ENCODE measurements at regions not wholly inside any gene's neighbourhood (a gene's known extent, or its start where the extent isn't known, plus 50 kb on each side); places are given as distances from the start of the nearest gene placed in this dataset.

DNA sequence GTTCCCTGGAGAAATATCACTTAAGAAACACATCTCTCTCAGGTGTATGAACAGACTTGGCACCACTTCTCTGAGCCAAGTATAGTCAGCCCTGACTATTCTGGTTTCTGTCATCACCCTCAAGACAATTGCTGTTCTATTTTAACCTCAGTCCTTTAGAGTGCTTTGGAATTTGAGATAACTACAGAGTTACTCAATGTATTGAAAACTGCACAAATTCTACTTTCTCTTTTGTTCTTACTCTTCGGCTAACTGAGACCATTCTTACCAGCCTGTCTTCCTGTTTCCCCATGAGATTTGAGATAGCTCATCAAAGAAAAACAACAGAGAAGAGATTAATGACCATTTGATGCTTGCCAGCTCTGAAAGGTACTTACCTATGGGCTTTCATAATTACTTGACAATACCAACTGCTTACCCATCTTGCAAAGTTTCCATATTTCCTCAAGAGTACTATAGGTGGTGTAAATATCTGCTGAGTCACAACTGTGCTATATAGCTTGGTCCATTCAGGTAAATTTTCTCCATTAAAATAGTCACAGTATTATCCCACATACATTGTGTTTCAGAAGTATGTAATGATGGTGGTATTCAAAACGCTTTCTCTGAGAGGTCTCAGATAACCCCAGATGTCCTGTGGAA is 467.5 kb upstream of the CHST9 start:
- TF ChIP-seq, protein P1, sequence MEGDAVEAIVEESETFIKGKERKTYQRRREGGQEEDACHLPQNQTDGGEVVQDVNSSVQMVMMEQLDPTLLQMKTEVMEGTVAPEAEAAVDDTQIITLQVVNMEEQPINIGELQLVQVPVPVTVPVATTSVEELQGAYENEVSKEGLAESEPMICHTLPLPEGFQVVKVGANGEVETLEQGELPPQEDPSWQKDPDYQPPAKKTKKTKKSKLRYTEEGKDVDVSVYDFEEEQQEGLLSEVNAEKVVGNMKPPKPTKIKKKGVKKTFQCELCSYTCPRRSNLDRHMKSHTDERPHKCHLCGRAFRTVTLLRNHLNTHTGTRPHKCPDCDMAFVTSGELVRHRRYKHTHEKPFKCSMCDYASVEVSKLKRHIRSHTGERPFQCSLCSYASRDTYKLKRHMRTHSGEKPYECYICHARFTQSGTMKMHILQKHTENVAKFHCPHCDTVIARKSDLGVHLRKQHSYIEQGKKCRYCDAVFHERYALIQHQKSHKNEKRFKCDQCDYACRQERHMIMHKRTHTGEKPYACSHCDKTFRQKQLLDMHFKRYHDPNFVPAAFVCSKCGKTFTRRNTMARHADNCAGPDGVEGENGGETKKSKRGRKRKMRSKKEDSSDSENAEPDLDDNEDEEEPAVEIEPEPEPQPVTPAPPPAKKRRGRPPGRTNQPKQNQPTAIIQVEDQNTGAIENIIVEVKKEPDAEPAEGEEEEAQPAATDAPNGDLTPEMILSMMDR (IDR thresholded peaks at IDR 0.05 in 2 of 3, conservative IDR thresholded peaks at IDR 0.05 in 1 of 3; ENCODE audit: control insufficient read depth in 2 of 3, extremely low read depth in 1 of 3, insufficient read depth in 1 of 3, low read depth in 3 of 3, low read length in 3 of 3), result no peak
- TF ChIP-seq POLR2A (IDR thresholded peaks at IDR 0.05; ENCODE audit: low read depth, low read length) (no peak), MYC (IDR thresholded peaks at IDR 0.05; ENCODE audit: insufficient read depth, insufficient read length, insufficient replicate concordance, low read length, severe bottlenecking) (no peak), RCOR1 (conservative IDR thresholded peaks at IDR 0.05; ENCODE audit: low read depth, low read length) (no peak), ZNF384 (IDR thresholded peaks at IDR 0.05; ENCODE audit: borderline replicate concordance, low read depth, low read length) (no peak), EZH2 (IDR thresholded peaks at IDR 0.05; ENCODE audit: borderline replicate concordance, control insufficient read depth, low read depth, low read length) (no peak), LARP7 (IDR thresholded peaks at IDR 0.05) (no peak), RAD51 (IDR thresholded peaks at IDR 0.05) (no peak), ETV6 (conservative IDR thresholded peaks at IDR 0.05 in 1 of 2, IDR thresholded peaks at IDR 0.05 in 1 of 2; ENCODE audit: borderline replicate concordance in 1 of 2, low read depth in 1 of 2) (no peak), GABPA (IDR thresholded peaks at IDR 0.05; ENCODE audit: low read depth) (no peak), POLR2AphosphoS5 (IDR thresholded peaks at IDR 0.05; ENCODE audit: low read length) (no peak)
- TF ChIP-seq, protein P2, sequence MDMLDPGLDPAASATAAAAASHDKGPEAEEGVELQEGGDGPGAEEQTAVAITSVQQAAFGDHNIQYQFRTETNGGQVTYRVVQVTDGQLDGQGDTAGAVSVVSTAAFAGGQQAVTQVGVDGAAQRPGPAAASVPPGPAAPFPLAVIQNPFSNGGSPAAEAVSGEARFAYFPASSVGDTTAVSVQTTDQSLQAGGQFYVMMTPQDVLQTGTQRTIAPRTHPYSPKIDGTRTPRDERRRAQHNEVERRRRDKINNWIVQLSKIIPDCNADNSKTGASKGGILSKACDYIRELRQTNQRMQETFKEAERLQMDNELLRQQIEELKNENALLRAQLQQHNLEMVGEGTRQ (IDR thresholded peaks at IDR 0.05; ENCODE audit: borderline replicate concordance, low read depth, low read length), result no peak
- TF ChIP-seq, protein P3, sequence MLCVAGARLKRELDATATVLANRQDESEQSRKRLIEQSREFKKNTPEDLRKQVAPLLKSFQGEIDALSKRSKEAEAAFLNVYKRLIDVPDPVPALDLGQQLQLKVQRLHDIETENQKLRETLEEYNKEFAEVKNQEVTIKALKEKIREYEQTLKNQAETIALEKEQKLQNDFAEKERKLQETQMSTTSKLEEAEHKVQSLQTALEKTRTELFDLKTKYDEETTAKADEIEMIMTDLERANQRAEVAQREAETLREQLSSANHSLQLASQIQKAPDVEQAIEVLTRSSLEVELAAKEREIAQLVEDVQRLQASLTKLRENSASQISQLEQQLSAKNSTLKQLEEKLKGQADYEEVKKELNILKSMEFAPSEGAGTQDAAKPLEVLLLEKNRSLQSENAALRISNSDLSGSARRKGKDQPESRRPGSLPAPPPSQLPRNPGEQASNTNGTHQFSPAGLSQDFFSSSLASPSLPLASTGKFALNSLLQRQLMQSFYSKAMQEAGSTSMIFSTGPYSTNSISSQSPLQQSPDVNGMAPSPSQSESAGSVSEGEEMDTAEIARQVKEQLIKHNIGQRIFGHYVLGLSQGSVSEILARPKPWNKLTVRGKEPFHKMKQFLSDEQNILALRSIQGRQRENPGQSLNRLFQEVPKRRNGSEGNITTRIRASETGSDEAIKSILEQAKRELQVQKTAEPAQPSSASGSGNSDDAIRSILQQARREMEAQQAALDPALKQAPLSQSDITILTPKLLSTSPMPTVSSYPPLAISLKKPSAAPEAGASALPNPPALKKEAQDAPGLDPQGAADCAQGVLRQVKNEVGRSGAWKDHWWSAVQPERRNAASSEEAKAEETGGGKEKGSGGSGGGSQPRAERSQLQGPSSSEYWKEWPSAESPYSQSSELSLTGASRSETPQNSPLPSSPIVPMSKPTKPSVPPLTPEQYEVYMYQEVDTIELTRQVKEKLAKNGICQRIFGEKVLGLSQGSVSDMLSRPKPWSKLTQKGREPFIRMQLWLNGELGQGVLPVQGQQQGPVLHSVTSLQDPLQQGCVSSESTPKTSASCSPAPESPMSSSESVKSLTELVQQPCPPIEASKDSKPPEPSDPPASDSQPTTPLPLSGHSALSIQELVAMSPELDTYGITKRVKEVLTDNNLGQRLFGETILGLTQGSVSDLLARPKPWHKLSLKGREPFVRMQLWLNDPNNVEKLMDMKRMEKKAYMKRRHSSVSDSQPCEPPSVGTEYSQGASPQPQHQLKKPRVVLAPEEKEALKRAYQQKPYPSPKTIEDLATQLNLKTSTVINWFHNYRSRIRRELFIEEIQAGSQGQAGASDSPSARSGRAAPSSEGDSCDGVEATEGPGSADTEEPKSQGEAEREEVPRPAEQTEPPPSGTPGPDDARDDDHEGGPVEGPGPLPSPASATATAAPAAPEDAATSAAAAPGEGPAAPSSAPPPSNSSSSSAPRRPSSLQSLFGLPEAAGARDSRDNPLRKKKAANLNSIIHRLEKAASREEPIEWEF (IDR thresholded peaks at IDR 0.05; ENCODE audit: insufficient replicate concordance, low read depth, low read length), result no peak
- TF ChIP-seq, protein P4, sequence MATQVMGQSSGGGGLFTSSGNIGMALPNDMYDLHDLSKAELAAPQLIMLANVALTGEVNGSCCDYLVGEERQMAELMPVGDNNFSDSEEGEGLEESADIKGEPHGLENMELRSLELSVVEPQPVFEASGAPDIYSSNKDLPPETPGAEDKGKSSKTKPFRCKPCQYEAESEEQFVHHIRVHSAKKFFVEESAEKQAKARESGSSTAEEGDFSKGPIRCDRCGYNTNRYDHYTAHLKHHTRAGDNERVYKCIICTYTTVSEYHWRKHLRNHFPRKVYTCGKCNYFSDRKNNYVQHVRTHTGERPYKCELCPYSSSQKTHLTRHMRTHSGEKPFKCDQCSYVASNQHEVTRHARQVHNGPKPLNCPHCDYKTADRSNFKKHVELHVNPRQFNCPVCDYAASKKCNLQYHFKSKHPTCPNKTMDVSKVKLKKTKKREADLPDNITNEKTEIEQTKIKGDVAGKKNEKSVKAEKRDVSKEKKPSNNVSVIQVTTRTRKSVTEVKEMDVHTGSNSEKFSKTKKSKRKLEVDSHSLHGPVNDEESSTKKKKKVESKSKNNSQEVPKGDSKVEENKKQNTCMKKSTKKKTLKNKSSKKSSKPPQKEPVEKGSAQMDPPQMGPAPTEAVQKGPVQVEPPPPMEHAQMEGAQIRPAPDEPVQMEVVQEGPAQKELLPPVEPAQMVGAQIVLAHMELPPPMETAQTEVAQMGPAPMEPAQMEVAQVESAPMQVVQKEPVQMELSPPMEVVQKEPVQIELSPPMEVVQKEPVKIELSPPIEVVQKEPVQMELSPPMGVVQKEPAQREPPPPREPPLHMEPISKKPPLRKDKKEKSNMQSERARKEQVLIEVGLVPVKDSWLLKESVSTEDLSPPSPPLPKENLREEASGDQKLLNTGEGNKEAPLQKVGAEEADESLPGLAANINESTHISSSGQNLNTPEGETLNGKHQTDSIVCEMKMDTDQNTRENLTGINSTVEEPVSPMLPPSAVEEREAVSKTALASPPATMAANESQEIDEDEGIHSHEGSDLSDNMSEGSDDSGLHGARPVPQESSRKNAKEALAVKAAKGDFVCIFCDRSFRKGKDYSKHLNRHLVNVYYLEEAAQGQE (IDR thresholded peaks at IDR 0.05; ENCODE audit: low read depth, low read length), result no peak

Data from GM12878 (cell line).